IPS-20b (cell line): ENCODE measurements at regions not wholly inside any gene's neighbourhood (a gene's known extent, or its start where the extent isn't known, plus 50 kb on each side); places are given as distances from the start of the nearest gene placed in this dataset.

Experiments
- H3K27ac ChIP-seq: one replicate; pipeline ENCODE4 v1.5.1; 2013; ENCODE audit warnings: low read length
- H3K27me3 ChIP-seq: 2 replicates; pipeline ENCODE4 v1.6.1; 2013; ENCODE audit warnings: mild to moderate bottlenecking, low read length, inconsistent platforms; ENCODE audit not compliant: insufficient read depth
- H3K36me3 ChIP-seq: 2 replicates; pipeline ENCODE4 v1.6.1; 2013; ENCODE audit warnings: low read depth, mild to moderate bottlenecking, inconsistent platforms, low read length, moderate library complexity; ENCODE audit not compliant: insufficient read depth
- H3K4me1 ChIP-seq: 2 replicates; pipeline ENCODE4 v1.6.1; 2013; ENCODE audit warnings: mild to moderate bottlenecking, control low read depth, inconsistent platforms, low read length, moderate library complexity; ENCODE audit not compliant: insufficient read depth
- H3K4me3 ChIP-seq: 2 replicates; pipeline ENCODE4 v1.5.1; 2013; ENCODE audit warnings: mild to moderate bottlenecking, low read length, inconsistent platforms
- H3K9ac ChIP-seq: 2 replicates; pipeline ENCODE4 v1.6.1; 2013; ENCODE audit warnings: low read depth, mild to moderate bottlenecking, inconsistent platforms, low read length, moderate library complexity
- H3K9me3 ChIP-seq: 2 replicates; pipeline ENCODE4 v1.6.1; 2013; ENCODE audit warnings: mild to moderate bottlenecking, low read depth, low read length, inconsistent platforms; ENCODE audit not compliant: insufficient read depth

DNA sequence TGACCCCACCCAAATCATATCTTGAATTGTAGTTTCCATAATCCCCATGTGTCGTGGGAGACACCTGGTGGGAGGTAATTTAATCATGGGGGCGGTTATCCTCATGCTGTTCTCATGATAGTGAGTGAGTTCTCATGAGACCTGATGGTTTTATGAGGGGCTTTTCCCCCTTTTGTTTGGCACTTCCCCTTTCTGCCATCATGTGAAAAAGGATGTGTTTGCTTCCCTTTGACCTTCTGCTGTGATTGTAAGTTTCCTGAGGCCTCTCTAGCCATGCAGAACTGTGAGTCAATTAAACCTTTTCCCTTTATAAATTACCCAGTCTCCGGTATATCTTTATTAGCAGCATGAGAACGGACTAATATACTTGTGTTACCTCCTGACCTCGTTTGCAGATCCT, 156.6 kb upstream of the MTNR1B start:
- no peaks in the 10 kb centered on the region for H3K27me3 ChIP-seq
- H3K9me3 ChIP-seq, result no peaks in the 10 kb centered on the region
- H3K9ac ChIP-seq, result no peak overlapping the region
- H3K36me3 ChIP-seq, result no peaks in the 10 kb centered on the region
- H3K4me1 ChIP-seq, result no peaks in the 10 kb centered on the region; the same call in 1 of the 2 replicates
- H3K4me3 ChIP-seq, result no peak overlapping the region
- no peak overlapping the region for H3K27ac ChIP-seq

DNA sequence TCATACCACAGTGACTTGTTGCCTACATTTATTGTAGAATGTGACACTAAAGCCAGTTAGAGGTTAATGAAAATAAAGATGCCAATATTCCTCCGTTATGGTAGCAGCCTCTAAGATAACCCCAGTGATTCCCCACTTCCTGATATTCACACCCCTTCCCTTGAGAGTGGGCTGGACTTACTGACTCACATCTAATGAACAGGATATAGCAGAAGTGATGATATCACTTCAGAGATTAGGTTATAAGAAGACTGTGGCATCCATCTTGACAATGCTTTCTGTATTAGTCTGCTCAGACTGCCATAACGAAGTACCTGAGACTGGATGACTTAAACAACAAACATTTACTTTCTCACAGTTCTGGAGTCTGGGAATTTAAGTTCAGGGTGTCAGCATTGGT, 149.6 kb upstream of the MTNR1B start:
- no peaks in the 10 kb centered on the region for H3K27me3 ChIP-seq
- no peaks in the 10 kb centered on the region for H3K4me1 ChIP-seq
- no peak overlapping the region for H3K9ac ChIP-seq
- H3K27ac ChIP-seq, result no peak overlapping the region
- no peak overlapping the region for H3K4me3 ChIP-seq
- H3K36me3 ChIP-seq, result no peaks in the 10 kb centered on the region
- H3K9me3 ChIP-seq, result no peaks in the 10 kb centered on the region

DNA sequence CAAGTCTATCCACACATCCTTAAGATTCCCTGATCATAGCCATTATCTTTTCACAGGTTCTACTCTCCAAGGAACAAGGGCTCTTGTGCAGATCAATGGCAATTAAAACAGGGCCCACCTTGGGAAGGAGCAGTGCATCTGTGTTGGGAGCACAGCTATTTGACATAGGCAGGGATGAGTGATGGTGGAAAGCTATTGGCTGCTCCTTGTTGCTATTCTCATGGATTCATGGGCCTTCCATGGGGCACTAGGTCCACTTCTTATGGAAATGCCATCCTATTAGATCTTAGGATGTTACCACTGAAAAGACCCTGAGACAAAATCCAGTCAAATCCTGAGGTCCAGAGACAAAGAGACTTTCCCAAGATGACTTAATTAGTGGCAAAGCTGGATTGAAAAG, 148.6 kb upstream of the MTNR1B start:
- Histone ChIP-seq H3K4me3 (no peak overlapping the region), H3K4me1 (no peaks in the 10 kb centered on the region), H3K9me3 (no peaks in the 10 kb centered on the region), H3K9ac (no peak overlapping the region), H3K27me3 (no peaks in the 10 kb centered on the region), H3K36me3 (no peaks in the 10 kb centered on the region), H3K27ac (no peak overlapping the region)

DNA sequence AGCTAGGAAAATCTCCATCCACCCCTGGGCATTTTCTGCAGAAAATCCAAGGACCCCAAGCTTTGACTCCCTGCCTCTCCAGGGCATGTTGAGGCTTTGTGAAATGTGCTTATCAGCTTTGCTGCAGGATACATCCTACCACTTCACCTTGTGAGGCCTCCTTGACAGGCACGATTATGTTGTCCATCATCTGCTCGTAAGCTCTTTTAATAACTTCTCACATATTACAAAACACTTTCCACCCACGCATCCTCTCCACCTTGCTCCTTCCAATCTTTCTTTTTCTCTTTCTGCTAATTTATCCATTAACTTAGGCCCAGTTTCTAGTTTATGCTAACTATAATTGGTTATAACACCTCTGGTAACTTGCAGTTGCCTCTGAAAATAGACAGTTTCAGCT, 147.0 kb upstream of the MTNR1B start:
- H3K4me3 ChIP-seq, result no peak overlapping the region
- no peaks in the 10 kb centered on the region for H3K9me3 ChIP-seq
- H3K9ac ChIP-seq, result no peak overlapping the region
- H3K36me3 ChIP-seq, result no peaks in the 10 kb centered on the region
- H3K4me1 ChIP-seq, result no peaks in the 10 kb centered on the region
- H3K27ac ChIP-seq, result no peak overlapping the region
- H3K27me3 ChIP-seq, result no peaks in the 10 kb centered on the region

DNA sequence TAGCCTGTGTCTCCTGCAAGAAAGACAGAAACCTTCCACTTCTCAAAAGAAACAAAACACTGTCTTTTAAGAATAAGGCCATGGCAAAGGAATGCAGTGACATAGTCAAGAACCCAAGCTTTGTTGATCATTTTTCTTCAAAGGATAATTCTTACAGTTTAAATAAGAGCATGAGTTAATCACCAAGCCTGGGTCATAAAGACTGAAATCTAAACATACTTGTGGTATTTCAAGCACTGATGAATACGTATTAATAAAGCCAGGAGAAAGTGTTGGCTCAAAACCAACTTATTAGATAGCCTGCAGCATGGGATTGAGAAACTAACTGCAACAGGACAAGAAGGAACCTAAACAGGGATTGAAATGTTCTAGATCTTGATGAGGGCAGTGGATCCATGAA, 143.3 kb upstream of the MTNR1B start:
- peaks cover 16% of the 10 kb centered on the region; the same call in 1 of the 2 replicates for H3K4me1 ChIP-seq

DNA sequence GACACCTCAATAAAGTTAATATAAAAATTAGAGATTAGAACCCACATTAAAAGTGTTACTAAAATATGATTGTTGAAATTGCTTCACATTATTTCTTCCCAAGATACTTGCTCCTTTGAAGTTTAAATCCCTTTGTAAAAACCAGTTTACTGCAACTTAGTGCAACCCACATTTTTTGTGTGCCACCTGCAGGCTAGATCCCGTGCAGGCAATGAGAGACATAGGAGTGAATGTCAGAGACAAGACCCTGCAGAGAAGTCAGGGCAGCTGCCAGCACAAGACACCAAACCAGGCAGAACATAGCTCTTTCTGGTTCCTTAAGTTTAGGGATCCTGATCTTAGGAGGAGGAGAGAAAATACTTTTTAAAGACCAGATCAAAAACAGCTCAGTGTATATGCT, 142.8 kb upstream of the MTNR1B start:
- H3K27ac ChIP-seq, result no peak overlapping the region
- H3K4me1 ChIP-seq, result peaks cover 16% of the 10 kb centered on the region; the same call in 1 of the 2 replicates
- H3K4me3 ChIP-seq, result no peak overlapping the region
- no peak overlapping the region for H3K9ac ChIP-seq
- H3K27me3 ChIP-seq, result no peaks in the 10 kb centered on the region
- no peaks in the 10 kb centered on the region for H3K9me3 ChIP-seq
- H3K36me3 ChIP-seq, result no peaks in the 10 kb centered on the region

More for the DNA sequence above, 143.3 kb upstream of the MTNR1B start:
- H3K36me3 ChIP-seq, result no peaks in the 10 kb centered on the region
- H3K27me3 ChIP-seq, result no peaks in the 10 kb centered on the region
- H3K9me3 ChIP-seq, result no peaks in the 10 kb centered on the region
- H3K9ac ChIP-seq, result no peak overlapping the region
- H3K27ac ChIP-seq, result no peak overlapping the region
- H3K4me3 ChIP-seq, result no peak overlapping the region

DNA sequence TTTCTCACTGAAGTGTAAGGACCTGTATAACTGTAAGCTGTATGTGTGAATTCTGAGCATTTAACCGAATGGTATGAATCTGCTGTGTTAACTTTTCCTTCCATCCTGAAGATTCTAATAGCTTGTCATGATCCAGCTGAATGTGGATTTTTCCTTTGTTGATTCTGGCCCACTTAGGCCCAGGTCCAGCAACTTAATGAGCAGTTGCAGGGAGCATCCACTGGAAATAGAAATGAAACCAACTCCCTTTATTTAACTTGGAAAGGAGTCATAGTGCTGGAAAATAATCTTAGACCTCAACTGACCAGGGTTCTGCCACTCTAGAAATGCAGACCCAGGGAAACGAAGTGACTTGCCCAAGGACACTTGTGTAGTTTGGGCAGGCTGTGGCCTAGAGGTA, 142.3 kb upstream of the MTNR1B start:
- Histone ChIP-seq H3K4me3 (no peak overlapping the region), H3K36me3 (no peaks in the 10 kb centered on the region), H3K9ac (no peak overlapping the region), H3K9me3 (no peaks in the 10 kb centered on the region), H3K4me1 (peaks cover 16% of the 10 kb centered on the region; the same call in 1 of the 2 replicates), H3K27ac (no peak overlapping the region), H3K27me3 (no peaks in the 10 kb centered on the region)

DNA sequence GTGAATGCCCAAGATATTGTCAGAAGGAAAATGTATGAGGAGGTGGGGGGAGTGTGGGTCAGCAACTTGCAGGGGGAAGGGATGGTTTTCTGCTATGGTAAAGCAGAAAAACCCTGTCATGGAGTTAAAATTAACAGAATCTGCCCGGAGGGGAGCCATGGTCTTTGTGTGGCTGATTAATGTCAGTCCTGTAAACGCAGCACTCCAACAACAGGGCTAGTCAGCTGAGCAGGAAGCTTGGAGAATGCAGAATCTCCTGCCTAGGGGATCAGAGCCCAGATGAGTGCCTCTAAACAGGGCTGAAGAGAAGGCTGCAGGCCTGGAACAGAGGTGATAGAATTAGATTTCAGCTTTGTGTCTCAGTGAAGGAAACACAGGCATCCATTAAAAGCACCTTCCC, 140.9 kb upstream of the MTNR1B start:
- 0 out of 2 replicates have a peak overlapping the region, but pooled peaks have one; percentile 3 for H3K9ac ChIP-seq
- H3K27ac ChIP-seq, result no peak overlapping the region
- no peak overlapping the region for H3K4me3 ChIP-seq
- peaks cover 17% of the 10 kb centered on the region; the same call in 1 of the 2 replicates for H3K4me1 ChIP-seq
- no peaks in the 10 kb centered on the region for H3K36me3 ChIP-seq
- H3K27me3 ChIP-seq, result no peaks in the 10 kb centered on the region
- no peaks in the 10 kb centered on the region for H3K9me3 ChIP-seq

DNA sequence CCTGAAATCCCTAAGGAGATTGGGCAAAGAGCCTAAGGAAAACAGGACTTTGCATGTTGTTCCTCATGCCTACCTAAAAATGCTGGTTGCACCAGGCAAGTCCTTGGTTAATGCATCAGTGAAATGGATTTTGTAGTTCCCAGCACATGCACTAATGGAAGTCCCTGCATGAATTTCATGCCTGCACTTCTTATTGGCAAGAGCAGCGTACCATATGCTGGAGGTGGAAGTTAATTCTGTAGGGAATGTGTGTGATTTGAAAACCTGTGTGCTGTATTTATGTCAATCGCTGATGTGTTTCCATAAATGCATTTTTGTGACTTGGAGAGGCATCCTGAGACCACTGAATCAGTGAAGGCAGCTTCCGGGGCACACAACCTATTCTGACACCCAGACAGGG, 140.3 kb upstream of the MTNR1B start:
- Histone ChIP-seq H3K9me3 (no peaks in the 10 kb centered on the region), H3K27ac (no peak overlapping the region), H3K36me3 (no peaks in the 10 kb centered on the region), H3K9ac (0 out of 2 replicates have a peak overlapping the region, but pooled peaks have one; percentile 3), H3K4me3 (no peak overlapping the region), H3K4me1 (peaks cover 21% of the 10 kb centered on the region), H3K27me3 (no peaks in the 10 kb centered on the region)

DNA sequence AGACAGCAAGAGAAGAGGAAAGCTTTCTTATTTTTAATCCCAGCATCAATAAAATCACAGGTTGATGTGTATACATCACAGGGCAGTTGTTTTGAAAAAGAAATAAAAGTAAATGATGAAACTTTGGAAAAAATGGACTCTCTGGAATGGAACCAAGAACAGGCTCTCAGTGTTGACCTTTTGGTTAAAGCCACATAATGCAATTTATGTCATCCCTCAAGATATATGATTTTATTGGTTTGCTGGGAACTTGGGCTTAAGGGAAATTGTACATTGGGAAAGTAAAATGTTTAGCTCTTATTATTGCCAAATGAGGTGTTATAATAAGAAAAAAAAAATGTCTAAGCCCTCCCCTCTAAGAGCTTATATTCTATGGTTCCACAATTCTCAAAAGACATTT, 139.8 kb upstream of the MTNR1B start:
- Histone ChIP-seq H3K4me1 (peaks cover 21% of the 10 kb centered on the region), H3K27ac (no peak overlapping the region), H3K36me3 (no peaks in the 10 kb centered on the region), H3K9me3 (no peaks in the 10 kb centered on the region), H3K27me3 (no peaks in the 10 kb centered on the region), H3K9ac (no peak overlapping the region), H3K4me3 (no peak overlapping the region)

DNA sequence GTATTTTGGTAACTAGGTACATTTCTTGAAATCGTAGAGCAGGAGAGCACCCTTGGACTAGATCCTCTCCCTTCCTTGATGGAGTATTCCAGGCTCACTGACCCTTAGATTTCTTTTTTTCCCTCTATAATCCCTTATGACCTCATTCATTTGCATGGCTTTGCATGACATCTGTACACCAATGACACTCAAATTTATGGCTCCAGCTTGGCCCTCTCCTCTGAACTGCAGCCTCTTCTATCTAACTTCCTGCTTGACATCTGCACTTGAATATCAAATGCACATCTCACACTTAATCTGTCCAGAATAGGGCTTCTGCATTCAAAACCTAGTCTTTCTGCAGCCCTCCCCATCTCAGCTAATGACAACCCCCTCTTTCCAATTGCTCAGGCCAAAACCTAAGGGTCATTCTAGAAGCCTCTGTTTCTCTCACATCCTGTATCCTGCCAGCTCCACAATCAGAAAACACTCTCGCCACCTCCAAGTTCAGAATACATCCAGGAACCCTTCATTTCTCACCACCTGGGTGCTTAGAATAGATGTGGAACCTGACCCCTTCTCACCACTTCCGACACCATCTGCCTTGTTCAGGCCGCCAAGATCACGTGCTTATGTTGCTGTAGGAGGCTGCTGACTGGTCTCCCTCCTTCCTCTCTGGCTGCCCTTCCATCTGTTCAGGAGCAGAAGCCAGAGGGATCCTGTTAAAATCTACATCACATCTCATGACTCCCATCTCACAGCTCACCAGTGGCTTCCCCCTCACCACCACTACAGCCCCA, 138.9 kb upstream of the MTNR1B start:
- H3K4me1 ChIP-seq, result peaks cover 21% of the 10 kb centered on the region
- H3K27ac ChIP-seq, result no peak overlapping the region
- no peaks in the 10 kb centered on the region for H3K27me3 ChIP-seq
- no peaks in the 10 kb centered on the region for H3K9me3 ChIP-seq
- no peak overlapping the region for H3K4me3 ChIP-seq
- H3K9ac ChIP-seq, result no peak overlapping the region
- no peaks in the 10 kb centered on the region for H3K36me3 ChIP-seq

DNA sequence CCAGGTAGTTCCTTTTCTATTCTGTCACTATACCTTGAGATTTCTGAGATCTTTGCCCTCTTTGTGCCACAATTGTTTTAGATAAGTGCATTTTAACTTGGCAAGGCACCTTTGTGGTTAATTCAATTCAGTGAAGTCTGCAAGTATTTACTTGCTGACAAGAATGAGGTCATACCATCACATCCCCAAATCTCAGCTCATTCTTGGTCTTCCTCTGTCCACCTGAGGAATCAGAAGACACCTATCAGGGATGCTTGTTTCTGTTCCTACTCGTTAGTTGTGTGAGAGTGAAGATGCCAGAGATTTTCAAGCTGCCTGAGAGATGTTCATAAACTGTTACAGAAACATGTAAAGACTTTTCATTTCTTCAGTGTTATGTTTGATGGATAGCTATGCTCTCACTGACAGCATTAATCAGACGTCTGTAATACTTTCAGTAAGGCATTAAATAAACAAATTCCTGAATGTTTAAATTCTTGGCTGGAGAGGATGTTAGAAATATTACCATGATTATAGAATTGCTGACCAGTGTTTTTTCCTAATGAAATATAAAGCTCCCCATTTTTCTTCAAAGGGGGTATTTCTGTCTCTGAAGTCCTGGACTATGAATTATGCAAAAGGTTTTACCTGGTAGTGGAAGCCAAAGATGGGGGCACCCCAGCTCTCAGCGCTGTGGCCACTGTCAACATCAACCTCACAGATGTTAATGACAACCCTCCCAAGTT, 135.0 kb upstream of the MTNR1B start:
- H3K36me3 ChIP-seq, result no peaks in the 10 kb centered on the region
- no peak overlapping the region for H3K4me3 ChIP-seq
- no peak overlapping the region for H3K27ac ChIP-seq
- H3K9me3 ChIP-seq, result no peaks in the 10 kb centered on the region
- no peaks in the 10 kb centered on the region for H3K27me3 ChIP-seq
- H3K4me1 ChIP-seq, result peaks cover 15% of the 10 kb centered on the region
- H3K9ac ChIP-seq, result no peak overlapping the region
